H9 (cell line): ENCODE measurements at regions not wholly inside any gene's neighbourhood (a gene's known extent, or its start where the extent isn't known, plus 50 kb on each side); places are given as distances from the start of the nearest gene placed in this dataset.

Source experiments
- DNase-seq: peaks from one replicate; pipeline ENCODE4 v3.0.0-alpha.2; 2017
- H2AFZ ChIP-seq: one replicate; pipeline ENCODE4 v1.6.1; 2013; ENCODE audit warnings: mild to moderate bottlenecking, low read length, control low read depth, moderate library complexity
- H2AK5ac ChIP-seq: 2 replicates; pipeline ENCODE4 v1.6.1; 2013; ENCODE audit warnings: low read length, control low read depth, mixed read lengths; ENCODE audit not compliant: insufficient read length
- H2BK120ac ChIP-seq: one replicate; pipeline ENCODE4 v1.6.1; 2013; ENCODE audit warnings: low read depth, mild to moderate bottlenecking, low read length, control low read depth, inconsistent platforms; ENCODE audit not compliant: poor library complexity, severe bottlenecking
- H2BK12ac ChIP-seq: 2 replicates; pipeline ENCODE4 v1.6.1; 2013; ENCODE audit warnings: low read length, control low read depth, mixed read lengths, low read depth; ENCODE audit not compliant: insufficient read length
- H2BK15ac ChIP-seq: 2 replicates; pipeline ENCODE4 v1.6.1; 2013; ENCODE audit warnings: low read depth, low read length, control low read depth
- H2BK20ac ChIP-seq: one replicate; pipeline ENCODE4 v1.6.1; 2013; ENCODE audit warnings: low read depth, mild to moderate bottlenecking, low read length, control low read depth, inconsistent platforms; ENCODE audit not compliant: poor library complexity, severe bottlenecking
- H2BK5ac ChIP-seq: 2 replicates; pipeline ENCODE4 v1.6.1; 2013; ENCODE audit warnings: low read length, control low read depth, mixed read lengths; ENCODE audit not compliant: insufficient read length
- H3K14ac ChIP-seq: 2 replicates; pipeline ENCODE4 v1.6.1; 2013; ENCODE audit warnings: low read length, control low read depth; ENCODE audit not compliant: insufficient read depth
- H3K18ac ChIP-seq: 2 replicates; pipeline ENCODE4 v1.6.1; 2013; ENCODE audit warnings: low read depth, mild to moderate bottlenecking, mixed read lengths, low read length, control low read depth; ENCODE audit not compliant: insufficient read length
- H3K23ac ChIP-seq: 2 replicates; pipeline ENCODE4 v1.6.1; 2013; ENCODE audit warnings: low read length, control low read depth, mixed read lengths, low read depth; ENCODE audit not compliant: insufficient read length
- H3K23me2 ChIP-seq: 2 replicates; pipeline ENCODE4 v1.6.1; 2013; ENCODE audit warnings: low read depth, mild to moderate bottlenecking, mixed read lengths, low read length, control low read depth; ENCODE audit not compliant: insufficient read length, poor library complexity, severe bottlenecking
- H3K27ac ChIP-seq: 2 replicates; pipeline ENCODE4 v1.5.1; 2013; ENCODE audit warnings: low read length, control low read depth, mixed read lengths, low read depth; ENCODE audit not compliant: insufficient read length
- H3K27me3 ChIP-seq: 2 replicates; pipeline ENCODE4 v1.6.1; 2013; ENCODE audit warnings: low read length, control low read depth, inconsistent platforms; ENCODE audit not compliant: insufficient read depth
- H3K4ac ChIP-seq: 2 replicates; pipeline ENCODE4 v1.6.1; 2013; ENCODE audit warnings: low read depth, mild to moderate bottlenecking, control low read depth, inconsistent platforms, low read length, moderate library complexity
- H3K4me1 ChIP-seq: 2 replicates; pipeline ENCODE4 v1.6.1; 2013; ENCODE audit warnings: low read length, control low read depth, inconsistent platforms; ENCODE audit not compliant: insufficient read depth
- H3K4me2 ChIP-seq: 2 replicates; pipeline ENCODE4 v1.6.1; 2013; ENCODE audit warnings: low read length, control low read depth, mixed read lengths; ENCODE audit not compliant: insufficient read length, insufficient read depth
- H3K56ac ChIP-seq: 2 replicates; pipeline ENCODE4 v1.6.1; 2013; ENCODE audit warnings: low read depth, mild to moderate bottlenecking, mixed read lengths, low read length, control low read depth; ENCODE audit not compliant: insufficient read length
- H3K79me1 ChIP-seq: 2 replicates; pipeline ENCODE4 v1.6.1; 2013; ENCODE audit warnings: low read depth, mild to moderate bottlenecking, moderate library complexity, low read length, control low read depth, inconsistent platforms; ENCODE audit not compliant: insufficient read depth, poor library complexity, severe bottlenecking
- H3K79me2 ChIP-seq: 2 replicates; pipeline ENCODE4 v1.6.1; 2013; ENCODE audit warnings: low read length, control low read depth, inconsistent platforms; ENCODE audit not compliant: insufficient read depth
- H3K9ac ChIP-seq: 2 replicates; pipeline ENCODE4 v1.6.1; 2013; ENCODE audit warnings: low read length, control low read depth, mixed read lengths; ENCODE audit not compliant: insufficient read length; ENCODE audit errors: extremely low read depth
- H3K9me3 ChIP-seq: one replicate; pipeline ENCODE4 v1.6.1; 2013; ENCODE audit warnings: low read depth, low read length, inconsistent platforms; ENCODE audit not compliant: control insufficient read depth
- H3T11ph ChIP-seq: one replicate; pipeline ENCODE4 v1.6.1; 2013; ENCODE audit warnings: mild to moderate bottlenecking, low read length, control low read depth, inconsistent platforms
- H4K20me1 ChIP-seq: one replicate; pipeline ENCODE4 v1.6.1; 2013; ENCODE audit not compliant: control insufficient read depth, insufficient read length, insufficient read depth
- H4K5ac ChIP-seq: 2 replicates; pipeline ENCODE4 v1.6.1; 2013; ENCODE audit warnings: low read depth, mild to moderate bottlenecking, mixed read lengths, low read length, control low read depth; ENCODE audit not compliant: insufficient read length
- H4K8ac ChIP-seq: replicated peaks from 2 replicates; pipeline ENCODE4 v1.6.1; 2013; ENCODE audit warnings: low read length, control low read depth, mixed read lengths, low read depth; ENCODE audit not compliant: insufficient read length
- H4K91ac ChIP-seq: 2 replicates; pipeline ENCODE4 v1.6.1; 2013; ENCODE audit warnings: low read depth, mild to moderate bottlenecking, moderate library complexity, mixed read lengths, low read length, control low read depth; ENCODE audit not compliant: insufficient read length
- H3K27ac Mint-ChIP-seq, 3 experiments: 2 replicates in 2 of 3; 3 replicates in 1 of 3; pipeline ENCODE4 v1.8.0; 2020 to 2021; ENCODE audit warnings: mixed read lengths in 3 of 3, mild to moderate bottlenecking in 1 of 3, moderate library complexity in 1 of 3
- H3K27me3 Mint-ChIP-seq: 2 replicates; pipeline ENCODE4 v1.8.0; 2021; ENCODE audit warnings: low read depth, mild to moderate bottlenecking, moderate library complexity, mixed read lengths
- H3K36me3 Mint-ChIP-seq, 3 experiments: 2 replicates in 2 of 3; 3 replicates in 1 of 3; pipeline ENCODE4 v1.8.0; 2020 to 2021; ENCODE audit warnings: low read depth in 3 of 3, mixed read lengths in 3 of 3; ENCODE audit not compliant: insufficient read depth in 1 of 3
- H3K4me1 Mint-ChIP-seq, 2 experiments: 2 replicates each; pipeline ENCODE4 v1.8.0; 2020; ENCODE audit warnings: mixed read lengths in 2 of 2
- H3K4me3 Mint-ChIP-seq, 2 experiments: 2 replicates in 1 of 2; 3 replicates in 1 of 2; pipeline ENCODE4 v1.8.0; 2020 to 2021; ENCODE audit warnings: mild to moderate bottlenecking in 2 of 2, mixed read lengths in 2 of 2, moderate library complexity in 1 of 2
- H3K9me3 Mint-ChIP-seq, 2 experiments: 2 replicates in 1 of 2; 3 replicates in 1 of 2; pipeline ENCODE4 v1.8.0; 2020; ENCODE audit warnings: mild to moderate bottlenecking in 2 of 2, mixed read lengths in 2 of 2, moderate library complexity in 1 of 2
- WGBS: extraction: QIAGEN DNeasy Blood & Tissue Kit; methylation state at CpG from one replicate; pipeline ENCODE4 v1.1.7; 2013; ENCODE audit warnings: missing lambda C conversion rate, low lambda C conversion rate, mixed read lengths; ENCODE audit not compliant: insufficient read length; ENCODE audit errors: extremely low coverage; 5-methylcytosine and 5-hydroxymethylcytosine counted together
- TF ChIP-seq, protein P1 (sequence below): fragments of 200-600 bp; sonication (generic); conservative IDR thresholded peaks from 3 replicates; pipeline ENCODE4 v1.8.0; 2021; ENCODE audit warnings: antibody characterized with exemption, mild to moderate bottlenecking

DNA sequence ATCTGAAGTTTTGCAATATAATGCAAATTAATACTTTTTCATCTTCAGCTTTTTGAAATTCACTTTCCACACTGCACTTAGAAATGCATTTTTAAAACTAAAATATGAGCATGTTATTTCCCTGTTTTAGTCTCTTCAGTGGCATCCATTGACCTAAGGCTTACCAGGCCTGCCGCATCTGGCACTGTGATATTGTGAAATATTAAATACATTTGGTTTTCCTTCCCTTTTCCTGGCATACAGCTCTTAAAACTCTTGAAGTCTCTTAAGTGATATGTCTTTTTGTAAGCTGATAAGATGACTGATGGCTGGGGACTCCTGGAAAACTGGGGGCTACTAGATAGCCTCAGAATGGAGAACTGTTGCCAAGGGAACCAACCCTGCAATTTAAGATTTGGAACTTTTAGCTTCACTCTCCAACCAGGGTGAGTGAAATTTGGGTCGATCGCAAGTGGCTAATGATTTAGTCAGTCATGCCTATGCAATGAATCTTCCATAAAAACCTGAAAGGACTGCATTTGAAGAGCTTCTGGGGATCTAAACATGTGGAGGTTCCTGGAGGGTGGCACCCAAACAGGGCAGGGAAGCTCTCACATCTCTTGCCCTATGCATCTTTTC, 75.5 kb upstream of the PDC start:
- no peak overlapping the region for H3K18ac ChIP-seq
- no peaks in the 10 kb centered on the region for H3K9me3 ChIP-seq
- H3K23me2 ChIP-seq = no peaks in the 10 kb centered on the region
- no peaks in the 10 kb centered on the region for H3K79me1 ChIP-seq
- no peak overlapping the region for H2BK20ac ChIP-seq
- Mint-ChIP-seq H3K27me3 (no peaks in the 10 kb centered on the region), H3K9me3 (peaks cover 0 to 3% of the 10 kb centered on the region in 2 experiments; a peak in 1 of 5 replicates), H3K4me1 (no peaks in the 10 kb centered on the region), H3K36me3 (no peaks in the 10 kb centered on the region), H3K4me3 (no peak overlapping the region), H3K27ac (no peak overlapping the region)
- no peak overlapping the region for H2BK120ac ChIP-seq
- no peak overlapping the region for H4K8ac ChIP-seq
- no peak overlapping the region for H2AK5ac ChIP-seq
- no peak overlapping the region for H2BK12ac ChIP-seq
- no peak overlapping the region for H3K9ac ChIP-seq
- H3K27me3 ChIP-seq = no peaks in the 10 kb centered on the region
- H3K79me2 ChIP-seq = no peaks in the 10 kb centered on the region
- H3K4ac ChIP-seq = no peak overlapping the region
- H2BK15ac ChIP-seq = no peak overlapping the region
- H3K14ac ChIP-seq = no peak overlapping the region
- no peak overlapping the region for H3T11ph ChIP-seq
- H4K5ac ChIP-seq = no peak overlapping the region
- no peak overlapping the region for H2AFZ ChIP-seq
- H3K23ac ChIP-seq = no peak overlapping the region
- no peak overlapping the region for H2BK5ac ChIP-seq
- H3K56ac ChIP-seq = no peak overlapping the region
- H3K27ac ChIP-seq = no peak overlapping the region
- H4K20me1 ChIP-seq = no peaks in the 10 kb centered on the region
- H3K4me1 ChIP-seq = no peaks in the 10 kb centered on the region
- TF ChIP-seq, protein P1, sequence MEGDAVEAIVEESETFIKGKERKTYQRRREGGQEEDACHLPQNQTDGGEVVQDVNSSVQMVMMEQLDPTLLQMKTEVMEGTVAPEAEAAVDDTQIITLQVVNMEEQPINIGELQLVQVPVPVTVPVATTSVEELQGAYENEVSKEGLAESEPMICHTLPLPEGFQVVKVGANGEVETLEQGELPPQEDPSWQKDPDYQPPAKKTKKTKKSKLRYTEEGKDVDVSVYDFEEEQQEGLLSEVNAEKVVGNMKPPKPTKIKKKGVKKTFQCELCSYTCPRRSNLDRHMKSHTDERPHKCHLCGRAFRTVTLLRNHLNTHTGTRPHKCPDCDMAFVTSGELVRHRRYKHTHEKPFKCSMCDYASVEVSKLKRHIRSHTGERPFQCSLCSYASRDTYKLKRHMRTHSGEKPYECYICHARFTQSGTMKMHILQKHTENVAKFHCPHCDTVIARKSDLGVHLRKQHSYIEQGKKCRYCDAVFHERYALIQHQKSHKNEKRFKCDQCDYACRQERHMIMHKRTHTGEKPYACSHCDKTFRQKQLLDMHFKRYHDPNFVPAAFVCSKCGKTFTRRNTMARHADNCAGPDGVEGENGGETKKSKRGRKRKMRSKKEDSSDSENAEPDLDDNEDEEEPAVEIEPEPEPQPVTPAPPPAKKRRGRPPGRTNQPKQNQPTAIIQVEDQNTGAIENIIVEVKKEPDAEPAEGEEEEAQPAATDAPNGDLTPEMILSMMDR = no peak
- no CpG with 5 or more reads among the region's 3 CpGs for WGBS
- DNase-seq = no peak
- H3K4me2 ChIP-seq = no peak overlapping the region
- no peak overlapping the region for H4K91ac ChIP-seq
